GM12891 (cell line): ENCODE measurements at regions not wholly inside any gene's neighbourhood (a gene's known extent, or its start where the extent isn't known, plus 50 kb on each side); places are given as distances from the start of the nearest gene placed in this dataset.
"Not testable (repeated sequence)": the region's sequence is repeated elsewhere in the genome, so short reads cannot be mapped to it uniquely, and the experiment has no call there.

ENCODE experiments used
- PAX5 ChIP-seq: IDR thresholded peaks from 2 replicates; pipeline ENCODE4 v1.6.1; 2011; ENCODE audit warnings: low read length, moderate library complexity, mild to moderate bottlenecking; ENCODE audit not compliant: insufficient read depth, severe bottlenecking
- POLR2A ChIP-seq: IDR thresholded peaks from 2 replicates; pipeline ENCODE4 v1.6.1; 2011; ENCODE audit warnings: low read depth, low read length, control low read depth
- POLR2AphosphoS5 ChIP-seq: IDR thresholded peaks from 2 replicates; pipeline ENCODE4 v1.6.1; 2011; ENCODE audit warnings: low read depth, low read length, control low read depth

GRCh38 chr17:20843261-20843660, 199.6 kb downstream of the USP22 start:
- not testable (repeated sequence) for TF ChIP-seq POLR2A, PAX5, POLR2AphosphoS5
